ENCODE measurements at regions not wholly inside any gene's neighbourhood (a gene's known extent, or its start where the extent isn't known, plus 50 kb on each side); places are given as distances from the start of the nearest gene placed in this dataset.

DNA sequence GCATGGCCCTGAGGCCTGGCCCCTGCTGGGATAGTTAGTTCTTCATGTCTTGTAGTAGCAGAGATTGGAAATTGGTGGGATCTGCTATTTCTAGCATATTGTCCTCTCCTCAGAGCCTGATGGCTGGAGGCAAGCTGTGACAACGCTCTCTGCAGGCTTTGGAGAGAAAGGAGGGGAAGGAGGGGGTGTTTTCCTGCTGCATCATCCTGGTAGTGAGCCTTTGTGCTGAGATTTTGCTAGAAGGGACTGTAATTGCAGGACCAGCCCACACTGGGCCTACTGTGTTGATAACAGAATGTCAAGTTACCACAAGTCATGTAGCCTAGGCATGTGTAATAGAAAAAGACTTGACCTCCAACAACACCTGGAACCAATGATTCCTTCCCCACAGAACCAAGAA, 351.0 kb downstream of the SIPA1L2 start:
- TF ChIP-seq POLR2A (IDR thresholded peaks at IDR 0.05; ENCODE audit: low read depth, low read length) = no peak
- TF ChIP-seq SPI1 (IDR thresholded peaks at IDR 0.05; ENCODE audit: low read depth, low read length) = no peak
- no peak for TF ChIP-seq POLR2AphosphoS5 (IDR thresholded peaks at IDR 0.05; ENCODE audit: low read depth, low read length)
